SU-DHL-6 (cell line): ENCODE measurements at regions not wholly inside any gene's neighbourhood (a gene's known extent, or its start where the extent isn't known, plus 50 kb on each side); places are given as distances from the start of the nearest gene placed in this dataset.

Experiments
- H2AFZ ChIP-seq: fragments of 200-600 bp; sonication (generic); 2 replicates; pipeline ENCODE4 v1.6.1; 2014; ENCODE audit warnings: low read depth, mild to moderate bottlenecking, moderate library complexity, mixed read lengths, antibody characterized with exemption, low read length; ENCODE audit not compliant: severe bottlenecking
- H3F3A ChIP-seq: fragments of 200-600 bp; shearing (Covaris generic); 2 replicates; pipeline ENCODE4 v1.6.0; 2016; ENCODE audit warnings: antibody characterized with exemption, mild to moderate bottlenecking; ENCODE audit not compliant: insufficient read depth
- H3K27ac ChIP-seq: fragments of 200-600 bp; sonication (generic); 2 replicates; pipeline ENCODE4 v1.5.1; 2016; ENCODE audit warnings: low read depth, mild to moderate bottlenecking, low read length, moderate library complexity, mixed read lengths
- H3K27me3 ChIP-seq: fragments of 200-600 bp; sonication (generic), shearing (Covaris generic); 2 replicates; pipeline ENCODE4 v1.6.0; 2014; ENCODE audit warnings: mild to moderate bottlenecking, low read length
- H3K36me3 ChIP-seq: fragments of 200-600 bp; sonication (generic); 2 replicates; pipeline ENCODE4 v1.6.1; 2014; ENCODE audit warnings: mild to moderate bottlenecking, low read length, mixed read lengths
- H3K4me2 ChIP-seq: fragments of 300-600, 200-600 bp; shearing (Covaris generic), sonication (generic); 2 replicates; pipeline ENCODE4 v1.6.0; 2014; ENCODE audit warnings: low read length, low read depth, mild to moderate bottlenecking; ENCODE audit not compliant: poor library complexity, severe bottlenecking
- H3K4me3 ChIP-seq: fragments of 200-600 bp; sonication (generic); 2 replicates; pipeline ENCODE4 v1.5.1; 2014; ENCODE audit warnings: antibody characterized with exemption, low read length, mild to moderate bottlenecking, mixed read lengths; ENCODE audit not compliant: insufficient read depth, poor library complexity, severe bottlenecking
- H3K79me2 ChIP-seq: fragments of 200-600 bp; sonication (generic); 2 replicates; pipeline ENCODE4 v1.6.1; 2014; ENCODE audit warnings: mild to moderate bottlenecking, low read length, moderate library complexity; ENCODE audit not compliant: insufficient read depth
- H3K9ac ChIP-seq: fragments of 200-600 bp; sonication (generic); 2 replicates; pipeline ENCODE4 v1.7.0; 2014; ENCODE audit warnings: mild to moderate bottlenecking, low read length
- H3K9me2 ChIP-seq: fragments of 200-600 bp; sonication (generic); replicated peaks from 2 replicates; pipeline ENCODE4 v1.6.1; 2014; ENCODE audit warnings: low read length; ENCODE audit not compliant: insufficient read depth
- H3K9me3 ChIP-seq: fragments of 200-600 bp; sonication (generic); 2 replicates; pipeline ENCODE4 v1.6.1; 2014; ENCODE audit warnings: low read length, mixed read lengths; ENCODE audit not compliant: insufficient read depth
- H4K20me1 ChIP-seq: fragments of 200-600 bp; sonication (generic); 2 replicates; pipeline ENCODE4 v1.6.1; 2014; ENCODE audit warnings: low read depth, mild to moderate bottlenecking, antibody characterized with exemption, low read length, moderate library complexity, mixed read lengths
- CTCF ChIP-seq: fragments of 200-600 bp; sonication (generic); IDR thresholded peaks from one replicate; pipeline ENCODE4 v1.5.1; 2017; ENCODE audit warnings: antibody characterized with exemption, mild to moderate bottlenecking, low read length, moderate library complexity; ENCODE audit not compliant: insufficient read depth, poor library complexity, severe bottlenecking
- EZH2phosphoT487 ChIP-seq: fragments of 200-600 bp; sonication (generic), shearing (Covaris generic); conservative IDR thresholded peaks from 2 replicates; pipeline ENCODE4 v1.6.1; 2018; ENCODE audit warnings: mild to moderate bottlenecking, antibody characterized with exemption, low read length, moderate library complexity, mixed read lengths

DNA sequence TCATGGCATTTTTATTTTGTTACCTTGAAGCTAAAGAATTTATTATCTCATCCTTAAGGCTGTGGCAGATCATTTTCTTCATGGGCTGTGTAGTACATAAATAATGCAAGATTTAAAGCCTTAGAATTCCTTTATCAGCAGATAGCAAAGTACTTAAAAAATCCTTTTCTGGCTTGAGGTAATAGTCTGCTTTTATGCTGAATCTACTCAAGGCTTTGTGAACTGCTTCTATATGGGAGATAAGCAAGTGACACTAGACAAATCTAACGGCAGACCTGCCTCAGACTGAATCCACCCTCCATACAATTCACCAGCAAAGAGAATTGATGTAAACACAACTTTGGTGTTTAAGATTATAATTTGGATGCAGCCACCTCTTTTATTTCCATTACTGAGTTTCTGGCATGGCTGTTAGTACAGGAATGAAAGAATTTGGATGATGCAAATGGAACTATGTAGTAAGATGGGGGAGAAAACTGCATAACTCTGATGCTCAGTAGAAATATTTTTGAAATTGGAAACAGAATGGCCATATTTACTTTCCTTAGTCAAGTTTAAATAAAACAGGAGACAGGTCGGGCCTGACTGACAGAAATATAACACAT lies 1121.5 kb downstream of the NAALADL2 start:
- Histone ChIP-seq H4K20me1 (no peaks in the 10 kb centered on the region), H3K79me2 (no peaks in the 10 kb centered on the region), H2AFZ (no peak overlapping the region), H3K27ac (no peak overlapping the region), H3F3A (no peaks in the 10 kb centered on the region), H3K36me3 (no peaks in the 10 kb centered on the region), H3K9me2 (no peaks in the 10 kb centered on the region), H3K9me3 (no peaks in the 10 kb centered on the region), H3K27me3 (no peaks in the 10 kb centered on the region), H3K9ac (no peak overlapping the region), H3K4me3 (no peak overlapping the region), H3K4me2 (no peak overlapping the region)
- no peak for TF ChIP-seq CTCF
- no peak for TF ChIP-seq EZH2phosphoT487

GRCh38 chr3:175977968-175978752 lies 1119.0 kb downstream of the NAALADL2 start:
- H3K79me2 ChIP-seq: no peaks in the 10 kb centered on the region
- no peaks in the 10 kb centered on the region for H3K36me3 ChIP-seq
- H2AFZ ChIP-seq: no peak overlapping the region
- H3K9ac ChIP-seq: no peak overlapping the region
- H3K27me3 ChIP-seq: no peaks in the 10 kb centered on the region
- no peaks in the 10 kb centered on the region for H4K20me1 ChIP-seq
- no peaks in the 10 kb centered on the region for H3K9me2 ChIP-seq
- no peaks in the 10 kb centered on the region for H3F3A ChIP-seq
- no peak for TF ChIP-seq EZH2phosphoT487
- H3K9me3 ChIP-seq: no peaks in the 10 kb centered on the region
- no peak overlapping the region for H3K4me2 ChIP-seq
- no peak overlapping the region for H3K4me3 ChIP-seq
- no peak overlapping the region for H3K27ac ChIP-seq

- H3K27me3 ChIP-seq: no peaks in the 10 kb centered on the region
- no peaks in the 10 kb centered on the region for H3K9me2 ChIP-seq
- no peak overlapping the region for H3K9ac ChIP-seq
- no peak overlapping the region for H3K4me3 ChIP-seq
- no peaks in the 10 kb centered on the region for H3K79me2 ChIP-seq
- no peak overlapping the region for H3K4me2 ChIP-seq
- H3K36me3 ChIP-seq: no peaks in the 10 kb centered on the region
- no peak for TF ChIP-seq CTCF
- TF ChIP-seq EZH2phosphoT487: no peak
- H4K20me1 ChIP-seq: no peaks in the 10 kb centered on the region
- H3K9me3 ChIP-seq: no peaks in the 10 kb centered on the region
- H2AFZ ChIP-seq: no peak overlapping the region
- H3F3A ChIP-seq: no peaks in the 10 kb centered on the region
- no peak overlapping the region for H3K27ac ChIP-seq
These were observed 1110.3 kb downstream of the NAALADL2 start for GRCh38 chr3:175969456-175969855.

DNA sequence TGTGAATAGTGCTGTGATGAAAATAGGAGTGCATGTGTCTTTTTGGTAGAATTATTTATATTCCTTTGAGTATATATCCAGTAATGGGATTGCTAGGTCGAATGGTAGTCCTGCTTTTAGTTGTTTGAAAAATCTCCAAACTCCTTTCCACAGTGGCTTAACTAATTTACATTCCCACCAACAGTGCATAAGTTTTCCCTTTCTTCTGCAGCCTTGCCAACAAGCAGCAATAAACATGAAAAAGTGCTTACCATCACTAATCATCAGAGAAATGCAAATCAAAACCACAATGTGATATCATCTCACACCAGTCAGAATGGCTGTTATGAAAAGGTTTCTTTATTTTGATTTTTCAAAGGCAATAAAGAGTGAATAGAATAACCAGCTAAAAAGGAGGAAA lies 1105.9 kb downstream of the NAALADL2 start:
- Histone ChIP-seq H3K9me2 (no peaks in the 10 kb centered on the region), H3K79me2 (no peaks in the 10 kb centered on the region), H3K36me3 (no peaks in the 10 kb centered on the region), H3K27ac (no peak overlapping the region), H3K27me3 (no peaks in the 10 kb centered on the region), H3K4me2 (no peak overlapping the region), H2AFZ (no peak overlapping the region), H3K9ac (no peak overlapping the region), H4K20me1 (no peaks in the 10 kb centered on the region), H3K9me3 (no peaks in the 10 kb centered on the region), H3F3A (no peaks in the 10 kb centered on the region), H3K4me3 (no peak overlapping the region)
- TF ChIP-seq CTCF: no peak
- TF ChIP-seq EZH2phosphoT487: no peak
